ENCODE measurements at regions not wholly inside any gene's neighbourhood (a gene's known extent, or its start where the extent isn't known, plus 50 kb on each side); places are given as distances from the start of the nearest gene placed in this dataset.
"Not testable (repeated sequence)": the region's sequence is repeated elsewhere in the genome, so short reads cannot be mapped to it uniquely, and the experiment has no call there.

- no peak for DNase-seq
Measured at GRCh38 chr10:36840788-36841187, 284.6 kb upstream of the ANKRD30A start.

GRCh38 chr10:36837416-36837815 is 288.0 kb upstream of the ANKRD30A start:
- DNase-seq = no peak

- no peak for DNase-seq
Measured at GRCh38 chr10:36819781-36820180, 305.6 kb upstream of the ANKRD30A start.

GRCh38 chr10:36817898-36818297 is 307.5 kb upstream of the ANKRD30A start:
- no peak for DNase-seq

- peak; percentile 6 for DNase-seq
Measured at GRCh38 chr10:36808625-36809362, 316.6 kb upstream of the ANKRD30A start.

- no peak for DNase-seq
Measured at GRCh38 chr10:36803229-36803628, 322.2 kb upstream of the ANKRD30A start.

- peak; percentile 90 for DNase-seq
Measured at GRCh38 chr10:36802490-36803153, 322.8 kb upstream of the ANKRD30A start.

- no peak for DNase-seq
Measured at GRCh38 chr10:36801660-36802059, 323.7 kb upstream of the ANKRD30A start.

GRCh38 chr10:36794981-36795380 is 330.4 kb upstream of the ANKRD30A start:
- DNase-seq = no peak

- no peak for DNase-seq
Measured at GRCh38 chr10:36789974-36790373, 335.4 kb upstream of the ANKRD30A start.

GRCh38 chr10:36788152-36788551 is 337.2 kb upstream of the ANKRD30A start:
- no peak for DNase-seq

GRCh38 chr10:36783400-36783799 is 342.0 kb upstream of the ANKRD30A start:
- no peak for DNase-seq

GRCh38 chr10:36781570-36781969 is 343.8 kb upstream of the ANKRD30A start:
- no peak for DNase-seq

GRCh38 chr10:36780158-36780557 is 345.2 kb upstream of the ANKRD30A start:
- DNase-seq = no peak

- DNase-seq = peak; percentile 69
Measured at GRCh38 chr10:36779238-36779846, 346.1 kb upstream of the ANKRD30A start.

GRCh38 chr10:36778651-36779050 is 346.7 kb upstream of the ANKRD30A start:
- no peak for DNase-seq

- no peak for DNase-seq
Measured at GRCh38 chr10:36773652-36774051, 351.7 kb upstream of the ANKRD30A start.

- no peak for DNase-seq
Measured at GRCh38 chr10:36771725-36772124, 353.7 kb upstream of the ANKRD30A start.

GRCh38 chr10:36769741-36770140 is 355.7 kb upstream of the ANKRD30A start:
- DNase-seq = not testable (repeated sequence)

- no peak for DNase-seq
Measured at GRCh38 chr10:36766940-36767339, 358.5 kb upstream of the ANKRD30A start.

- no peak for DNase-seq
Measured at GRCh38 chr10:36766415-36766810, 359.0 kb upstream of the ANKRD30A start.

GRCh38 chr10:36765782-36766414 is 359.5 kb upstream of the ANKRD30A start:
- no peak for DNase-seq

- no peak for DNase-seq
Measured at GRCh38 chr10:36764823-36765222, 360.6 kb upstream of the ANKRD30A start.

GRCh38 chr10:36761121-36761520 is 364.3 kb upstream of the ANKRD30A start:
- DNase-seq = no peak
